C4-2B (cell line): ENCODE measurements at regions not wholly inside any gene's neighbourhood (a gene's known extent, or its start where the extent isn't known, plus 50 kb on each side); places are given as distances from the start of the nearest gene placed in this dataset.

Experiments used
- CTCF ChIP-seq: fragments of 450-650 bp; conservative IDR thresholded peaks from 2 replicates; pipeline ENCODE4 v1.5.1; 2017; ENCODE audit warnings: mild to moderate bottlenecking
- ZFX ChIP-seq: fragments of 450-650 bp; IDR thresholded peaks from 2 replicates; pipeline ENCODE4 v1.6.1; 2017

GRCh38 chr4:176967586-176967985 lies 174.9 kb upstream of the VEGFC start:
- TF ChIP-seq CTCF (no peak), ZFX (no peak)
